H1 (cell line): ENCODE measurements at regions not wholly inside any gene's neighbourhood (a gene's known extent, or its start where the extent isn't known, plus 50 kb on each side); places are given as distances from the start of the nearest gene placed in this dataset.
"Not testable (repeated sequence)": the region's sequence is repeated elsewhere in the genome, so short reads cannot be mapped to it uniquely, and the experiment has no call there.

Experiments
- CTCF ChIP-seq, 3 experiments: IDR thresholded peaks; 1 replicate in 2 of 3; 2 replicates in 1 of 3; pipeline versions ENCODE4 v1.5.1 to v1.6.1; 2011; ENCODE audit warnings: low read length in 3 of 3, mild to moderate bottlenecking in 3 of 3, inconsistent platforms in 2 of 3, low read depth in 1 of 3, moderate library complexity in 1 of 3; ENCODE audit not compliant: insufficient read depth in 1 of 3; ENCODE audit errors: control extremely low read depth in 1 of 3
- HDAC2 ChIP-seq, 2 experiments: fragments of 300-600 bp in 1 of 2; sonication (generic) in 1 of 2; IDR thresholded peaks; 2 replicates each; pipeline ENCODE4 v1.6.1; 2011 to 2012; ENCODE audit warnings: low read depth in 2 of 2, low read length in 2 of 2, mild to moderate bottlenecking in 2 of 2, moderate library complexity in 2 of 2, borderline replicate concordance in 1 of 2, inconsistent platforms in 1 of 2
- MAFK ChIP-seq: IDR thresholded peaks from 2 replicates; pipeline ENCODE4 v1.6.1; 2012; ENCODE audit warnings: low read depth, mild to moderate bottlenecking, improper control_type of control experiment, low read length
- POLR2A ChIP-seq, 2 experiments: IDR thresholded peaks; 1 replicate in 1 of 2; 2 replicates in 1 of 2; pipeline ENCODE4 v1.6.1; 2011; ENCODE audit warnings: low read depth in 2 of 2, low read length in 2 of 2, mild to moderate bottlenecking in 2 of 2; ENCODE audit errors: control extremely low read depth in 1 of 2
- SIN3A ChIP-seq, 2 experiments: IDR thresholded peaks in 1 of 2; conservative IDR thresholded peaks in 1 of 2; 2 replicates each; pipeline ENCODE4 v1.6.1; 2011 to 2012; ENCODE audit warnings: low read length in 2 of 2, improper control_type of control experiment in 1 of 2, low read depth in 1 of 2, mild to moderate bottlenecking in 1 of 2
- TBP ChIP-seq: IDR thresholded peaks from 2 replicates; pipeline ENCODE4 v1.6.1; 2011; ENCODE audit warnings: low read depth, low read length, improper control_type of control experiment

GRCh38 chr7:39796947-39797346, 153.1 kb upstream of the CDK13 start:
- TF ChIP-seq TBP; SIN3A (conservative IDR thresholded peaks at IDR 0.05 in 1 of 2, IDR thresholded peaks at IDR 0.05 in 1 of 2; ENCODE audit: low read depth in 1 of 2, low read length in 2 of 2); CTCF (IDR thresholded peaks at IDR 0.05; ENCODE audit: control extremely low read depth in 1 of 3, insufficient read depth in 1 of 3, low read depth in 1 of 3, low read length in 3 of 3); MAFK; POLR2A (IDR thresholded peaks at IDR 0.05; ENCODE audit: control extremely low read depth in 1 of 2, low read depth in 2 of 2, low read length in 2 of 2); HDAC2 (IDR thresholded peaks at IDR 0.05; ENCODE audit: borderline replicate concordance in 1 of 2, low read depth in 2 of 2, low read length in 2 of 2): not testable (repeated sequence)
